DOHH2 (cell line): ENCODE measurements at regions not wholly inside any gene's neighbourhood (a gene's known extent, or its start where the extent isn't known, plus 50 kb on each side); places are given as distances from the start of the nearest gene placed in this dataset.

Experiments used
- EZH2phosphoT487 ChIP-seq: fragments of 200-600 bp; sonication (generic); IDR thresholded peaks from 2 replicates; pipeline ENCODE4 v1.6.1; 2017; ENCODE audit warnings: borderline replicate concordance, mild to moderate bottlenecking, antibody characterized with exemption, low read length, moderate library complexity, mixed read lengths
- TF ChIP-seq, protein P1 (sequence below): fragments of 200-600 bp; sonication (generic); IDR thresholded peaks from one replicate; pipeline ENCODE4 v1.5.1; 2014; ENCODE audit warnings: antibody characterized with exemption, mild to moderate bottlenecking, low read depth, low read length; ENCODE audit not compliant: poor library complexity, severe bottlenecking

DNA sequence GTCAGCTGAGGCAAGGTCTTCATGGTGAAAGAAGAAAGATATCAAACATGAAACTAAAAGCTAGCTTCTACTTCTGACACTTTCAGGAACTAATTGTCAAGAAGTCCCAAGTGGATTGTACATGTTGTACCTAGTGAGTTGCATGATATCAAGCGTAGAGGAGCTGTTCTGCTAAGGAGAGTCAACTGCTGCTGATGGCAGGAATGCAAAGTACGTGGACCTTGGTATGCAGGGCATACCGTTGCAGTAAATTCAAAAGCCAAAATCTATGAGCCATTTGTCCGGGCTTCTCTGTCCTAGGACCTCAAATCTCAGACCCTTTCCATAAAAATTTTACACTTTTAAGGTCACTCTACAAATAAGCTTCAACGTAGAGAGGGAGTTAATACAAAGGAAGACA is 446.2 kb downstream of the KCTD8 start:
- TF ChIP-seq, protein P1, sequence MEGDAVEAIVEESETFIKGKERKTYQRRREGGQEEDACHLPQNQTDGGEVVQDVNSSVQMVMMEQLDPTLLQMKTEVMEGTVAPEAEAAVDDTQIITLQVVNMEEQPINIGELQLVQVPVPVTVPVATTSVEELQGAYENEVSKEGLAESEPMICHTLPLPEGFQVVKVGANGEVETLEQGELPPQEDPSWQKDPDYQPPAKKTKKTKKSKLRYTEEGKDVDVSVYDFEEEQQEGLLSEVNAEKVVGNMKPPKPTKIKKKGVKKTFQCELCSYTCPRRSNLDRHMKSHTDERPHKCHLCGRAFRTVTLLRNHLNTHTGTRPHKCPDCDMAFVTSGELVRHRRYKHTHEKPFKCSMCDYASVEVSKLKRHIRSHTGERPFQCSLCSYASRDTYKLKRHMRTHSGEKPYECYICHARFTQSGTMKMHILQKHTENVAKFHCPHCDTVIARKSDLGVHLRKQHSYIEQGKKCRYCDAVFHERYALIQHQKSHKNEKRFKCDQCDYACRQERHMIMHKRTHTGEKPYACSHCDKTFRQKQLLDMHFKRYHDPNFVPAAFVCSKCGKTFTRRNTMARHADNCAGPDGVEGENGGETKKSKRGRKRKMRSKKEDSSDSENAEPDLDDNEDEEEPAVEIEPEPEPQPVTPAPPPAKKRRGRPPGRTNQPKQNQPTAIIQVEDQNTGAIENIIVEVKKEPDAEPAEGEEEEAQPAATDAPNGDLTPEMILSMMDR: no peak
- TF ChIP-seq EZH2phosphoT487: no peak
